SK-N-SH (cell line): ENCODE measurements at regions not wholly inside any gene's neighbourhood (a gene's known extent, or its start where the extent isn't known, plus 50 kb on each side); places are given as distances from the start of the nearest gene placed in this dataset.

ENCODE experiments used
- CHD2 ChIP-seq: fragments of 150-350 bp; IDR thresholded peaks from 2 replicates; pipeline ENCODE4 v1.6.1; 2018; ENCODE audit warnings: low read length; ENCODE audit not compliant: partially characterized antibody
- EP300 ChIP-seq, 2 experiments: IDR thresholded peaks; 2 replicates each; pipeline versions ENCODE4 v1.4.0 to v1.6.1; 2012; ENCODE audit warnings: borderline replicate concordance in 1 of 2, low read depth in 1 of 2, low read length in 1 of 2
- JUND ChIP-seq: IDR thresholded peaks from 2 replicates; pipeline ENCODE4 v1.4.0; 2012
- RCOR1 ChIP-seq: fragments of 150-350 bp; IDR thresholded peaks from 2 replicates; pipeline ENCODE4 v1.6.1; 2017; ENCODE audit warnings: antibody characterized with exemption, low read length
- SMC3 ChIP-seq: IDR thresholded peaks from 2 replicates; pipeline ENCODE4 v1.6.1; 2012; ENCODE audit warnings: low read depth, low read length, improper control_type of control experiment
- TAF1 ChIP-seq: IDR thresholded peaks from 2 replicates; pipeline ENCODE4 v1.6.1; 2012; ENCODE audit warnings: low read depth, mild to moderate bottlenecking, low read length, moderate library complexity, borderline replicate concordance
- USF1 ChIP-seq: IDR thresholded peaks from 2 replicates; pipeline ENCODE4 v1.4.0; 2012; ENCODE audit warnings: low read depth, borderline replicate concordance
- YY1 ChIP-seq: IDR thresholded peaks from 2 replicates; pipeline ENCODE4 v1.4.0; 2012; ENCODE audit warnings: low read depth, mild to moderate bottlenecking
- TF ChIP-seq, protein P1 (sequence below): fragments of 200-600 bp; sonication (generic); IDR thresholded peaks from 2 replicates; pipeline ENCODE4 v1.6.1; 2017; ENCODE audit warnings: antibody characterized with exemption, mild to moderate bottlenecking, moderate library complexity
- TF ChIP-seq, protein P2 (sequence below): IDR thresholded peaks from 2 replicates; pipeline ENCODE4 v1.6.1; 2012; ENCODE audit warnings: mild to moderate bottlenecking, low read depth, low read length, moderate library complexity

DNA sequence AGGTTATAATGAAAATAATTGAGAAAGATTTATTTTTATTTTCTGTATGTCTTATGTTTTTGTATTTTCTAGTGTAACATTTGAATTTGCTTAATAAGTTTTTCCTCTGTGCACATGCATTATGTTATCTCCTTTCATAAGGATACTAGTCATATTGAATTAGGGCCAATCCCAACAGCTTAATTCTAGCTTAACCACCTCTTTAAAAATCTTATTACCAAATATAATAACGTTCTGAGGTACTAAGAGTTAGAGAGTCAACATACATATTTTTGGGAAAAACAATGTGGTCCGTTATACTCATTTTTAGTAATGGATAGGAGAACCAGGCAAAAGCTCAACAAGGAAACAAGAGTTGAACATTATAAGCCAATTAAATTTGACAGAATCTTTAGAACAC is 845.6 kb upstream of the SEL1L start:
- TF ChIP-seq, protein P1, sequence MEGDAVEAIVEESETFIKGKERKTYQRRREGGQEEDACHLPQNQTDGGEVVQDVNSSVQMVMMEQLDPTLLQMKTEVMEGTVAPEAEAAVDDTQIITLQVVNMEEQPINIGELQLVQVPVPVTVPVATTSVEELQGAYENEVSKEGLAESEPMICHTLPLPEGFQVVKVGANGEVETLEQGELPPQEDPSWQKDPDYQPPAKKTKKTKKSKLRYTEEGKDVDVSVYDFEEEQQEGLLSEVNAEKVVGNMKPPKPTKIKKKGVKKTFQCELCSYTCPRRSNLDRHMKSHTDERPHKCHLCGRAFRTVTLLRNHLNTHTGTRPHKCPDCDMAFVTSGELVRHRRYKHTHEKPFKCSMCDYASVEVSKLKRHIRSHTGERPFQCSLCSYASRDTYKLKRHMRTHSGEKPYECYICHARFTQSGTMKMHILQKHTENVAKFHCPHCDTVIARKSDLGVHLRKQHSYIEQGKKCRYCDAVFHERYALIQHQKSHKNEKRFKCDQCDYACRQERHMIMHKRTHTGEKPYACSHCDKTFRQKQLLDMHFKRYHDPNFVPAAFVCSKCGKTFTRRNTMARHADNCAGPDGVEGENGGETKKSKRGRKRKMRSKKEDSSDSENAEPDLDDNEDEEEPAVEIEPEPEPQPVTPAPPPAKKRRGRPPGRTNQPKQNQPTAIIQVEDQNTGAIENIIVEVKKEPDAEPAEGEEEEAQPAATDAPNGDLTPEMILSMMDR, result no peak
- TF ChIP-seq EP300 (IDR thresholded peaks at IDR 0.05; ENCODE audit: borderline replicate concordance in 1 of 2, low read depth in 1 of 2, low read length in 1 of 2), result no peak
- no peak for TF ChIP-seq YY1
- no peak for TF ChIP-seq SMC3
- no peak for TF ChIP-seq JUND
- TF ChIP-seq CHD2, result no peak
- TF ChIP-seq USF1, result no peak
- TF ChIP-seq, protein P2, sequence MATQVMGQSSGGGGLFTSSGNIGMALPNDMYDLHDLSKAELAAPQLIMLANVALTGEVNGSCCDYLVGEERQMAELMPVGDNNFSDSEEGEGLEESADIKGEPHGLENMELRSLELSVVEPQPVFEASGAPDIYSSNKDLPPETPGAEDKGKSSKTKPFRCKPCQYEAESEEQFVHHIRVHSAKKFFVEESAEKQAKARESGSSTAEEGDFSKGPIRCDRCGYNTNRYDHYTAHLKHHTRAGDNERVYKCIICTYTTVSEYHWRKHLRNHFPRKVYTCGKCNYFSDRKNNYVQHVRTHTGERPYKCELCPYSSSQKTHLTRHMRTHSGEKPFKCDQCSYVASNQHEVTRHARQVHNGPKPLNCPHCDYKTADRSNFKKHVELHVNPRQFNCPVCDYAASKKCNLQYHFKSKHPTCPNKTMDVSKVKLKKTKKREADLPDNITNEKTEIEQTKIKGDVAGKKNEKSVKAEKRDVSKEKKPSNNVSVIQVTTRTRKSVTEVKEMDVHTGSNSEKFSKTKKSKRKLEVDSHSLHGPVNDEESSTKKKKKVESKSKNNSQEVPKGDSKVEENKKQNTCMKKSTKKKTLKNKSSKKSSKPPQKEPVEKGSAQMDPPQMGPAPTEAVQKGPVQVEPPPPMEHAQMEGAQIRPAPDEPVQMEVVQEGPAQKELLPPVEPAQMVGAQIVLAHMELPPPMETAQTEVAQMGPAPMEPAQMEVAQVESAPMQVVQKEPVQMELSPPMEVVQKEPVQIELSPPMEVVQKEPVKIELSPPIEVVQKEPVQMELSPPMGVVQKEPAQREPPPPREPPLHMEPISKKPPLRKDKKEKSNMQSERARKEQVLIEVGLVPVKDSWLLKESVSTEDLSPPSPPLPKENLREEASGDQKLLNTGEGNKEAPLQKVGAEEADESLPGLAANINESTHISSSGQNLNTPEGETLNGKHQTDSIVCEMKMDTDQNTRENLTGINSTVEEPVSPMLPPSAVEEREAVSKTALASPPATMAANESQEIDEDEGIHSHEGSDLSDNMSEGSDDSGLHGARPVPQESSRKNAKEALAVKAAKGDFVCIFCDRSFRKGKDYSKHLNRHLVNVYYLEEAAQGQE, result no peak
- no peak for TF ChIP-seq RCOR1
- no peak for TF ChIP-seq TAF1
